Posterior vena cava (tissue), 2 donors: ENCODE measurements at regions not wholly inside any gene's neighbourhood (a gene's known extent, or its start where the extent isn't known, plus 50 kb on each side); places are given as distances from the start of the nearest gene placed in this dataset.

Experiments used
- DNase-seq: peaks from one replicate; pipeline ENCODE4 v3.0.0-alpha.2; 2020; ENCODE audit warnings: low spot score
- intact Hi-C, 2 donors: fragments of 100-400 bp; cut with DNase I; formaldehyde crosslinking; loops; one replicate each; pipeline versions ENCODE4 v1.14.1 to v1.14.2; 2022 to 2023
- donor health status: DM: yes; HTN: yes; CAD: no.
- donor health status: DM: yes; HTN: yes; CAD: no.

- DNase-seq, result no peak
Measured at GRCh38 chr2:5039241-5039975, 652.8 kb upstream of the SOX11 start.

GRCh38 chr2:5040571-5040970 lies 651.6 kb upstream of the SOX11 start:
- intact Hi-C loops, result no loop called here
- no peak for DNase-seq

More at GRCh38 chr2:5039241-5039975, 652.8 kb upstream of the SOX11 start:
- intact Hi-C loops, result no loop called here

GRCh38 chr2:5041501-5041900 lies 650.7 kb upstream of the SOX11 start:
- no peak for DNase-seq
- intact Hi-C loops, result no loop called here

- DNase-seq, result no peak
- intact Hi-C loops, result no loop called here
Measured at GRCh38 chr2:5042666-5043440, 649.3 kb upstream of the SOX11 start.

GRCh38 chr2:5051300-5051699 lies 640.9 kb upstream of the SOX11 start:
- DNase-seq, result no peak
- intact Hi-C loops, result no loop called here

- intact Hi-C loops, result no loop called here
- DNase-seq, result no peak
Measured at GRCh38 chr2:5052905-5053304, 639.3 kb upstream of the SOX11 start.

GRCh38 chr2:5057891-5058351 lies 634.3 kb upstream of the SOX11 start:
- intact Hi-C loops, result no loop called here
- DNase-seq, result no peak

- DNase-seq, result no peak
- intact Hi-C loops, result no loop called here
Measured at GRCh38 chr2:5060956-5061355, 631.2 kb upstream of the SOX11 start.

GRCh38 chr2:5064687-5065086 lies 627.5 kb upstream of the SOX11 start:
- intact Hi-C loops, result no loop called here
- DNase-seq, result no peak

GRCh38 chr2:5067816-5068215 lies 624.4 kb upstream of the SOX11 start:
- no peak for DNase-seq
- intact Hi-C loops, result no loop called here

GRCh38 chr2:5070257-5070656 lies 621.9 kb upstream of the SOX11 start:
- intact Hi-C loops, result no loop called here
- DNase-seq, result no peak

GRCh38 chr2:5074733-5075132 lies 617.5 kb upstream of the SOX11 start:
- DNase-seq, result no peak
- intact Hi-C loops, result no loop called here

- DNase-seq, result no peak
- intact Hi-C loops, result no loop called here
Measured at GRCh38 chr2:5076599-5076998, 615.6 kb upstream of the SOX11 start.

GRCh38 chr2:5077479-5078089 lies 614.6 kb upstream of the SOX11 start:
- intact Hi-C loops, result no loop called here
- DNase-seq, result no peak

- intact Hi-C loops, result no loop called here
- DNase-seq, result no peak
Measured at GRCh38 chr2:5083402-5083801, 608.8 kb upstream of the SOX11 start.

- intact Hi-C loops, result no loop called here
- DNase-seq, result no peak
Measured at GRCh38 chr2:5089409-5089808, 602.8 kb upstream of the SOX11 start.

- no peak for DNase-seq
- intact Hi-C loops, result no loop called here
Measured at GRCh38 chr2:5093056-5093455, 599.1 kb upstream of the SOX11 start.

GRCh38 chr2:5093518-5093917 lies 598.7 kb upstream of the SOX11 start:
- intact Hi-C loops, result no loop called here
- no peak for DNase-seq

GRCh38 chr2:5094192-5094591 lies 598.0 kb upstream of the SOX11 start:
- no peak for DNase-seq
- intact Hi-C loops, result no loop called here

- no peak for DNase-seq
- intact Hi-C loops, result no loop called here
Measured at GRCh38 chr2:5098286-5098685, 593.9 kb upstream of the SOX11 start.
